PC-3 (cell line): ENCODE measurements at regions not wholly inside any gene's neighbourhood (a gene's known extent, or its start where the extent isn't known, plus 50 kb on each side); places are given as distances from the start of the nearest gene placed in this dataset.

Source experiments
- CTCF ChIP-seq: fragments of 300-600 bp; sonication (generic); conservative IDR thresholded peaks from 2 replicates; pipeline ENCODE4 v1.5.1; 2017; ENCODE audit warnings: antibody characterized with exemption, low read depth, mild to moderate bottlenecking, low read length
- EZH2 ChIP-seq: fragments of 300-600 bp; sonication (generic); IDR thresholded peaks from one replicate; pipeline ENCODE4 v1.6.1; 2017; ENCODE audit warnings: antibody characterized with exemption, mild to moderate bottlenecking, low read length; ENCODE audit not compliant: unreplicated experiment
- EZH2phosphoT487 ChIP-seq: fragments of 300-600 bp; sonication (generic); IDR thresholded peaks from 2 replicates; pipeline ENCODE4 v1.6.1; 2018; ENCODE audit warnings: mild to moderate bottlenecking, antibody characterized with exemption, low read length, borderline replicate concordance

GRCh38 chr9:22514871-22515270 lies 68.2 kb downstream of the DMRTA1 start:
- TF ChIP-seq CTCF: no peak
- no peak for TF ChIP-seq EZH2phosphoT487
- TF ChIP-seq EZH2: no peak
